DND-41 (cell line): ENCODE measurements at regions not wholly inside any gene's neighbourhood (a gene's known extent, or its start where the extent isn't known, plus 50 kb on each side); places are given as distances from the start of the nearest gene placed in this dataset.

Source experiments
- CTCF ChIP-seq: IDR thresholded peaks from 2 replicates; pipeline ENCODE4 v1.5.1; 2012; ENCODE audit warnings: borderline replicate concordance, low read length, moderate library complexity, mild to moderate bottlenecking; ENCODE audit not compliant: poor library complexity, severe bottlenecking; ENCODE audit errors: extremely low read depth
- EZH2 ChIP-seq: IDR thresholded peaks from 3 replicates; pipeline ENCODE4 v1.6.1; 2012; ENCODE audit warnings: borderline replicate concordance, low read depth, mild to moderate bottlenecking, moderate library complexity, low read length, inconsistent platforms; ENCODE audit not compliant: severe bottlenecking

- TF ChIP-seq CTCF (no peak), EZH2 (no peak)
These were observed 108.4 kb upstream of the TNR start for GRCh38 chr1:175851749-175852148.
